Natural killer cell (primary cell): ENCODE measurements at regions not wholly inside any gene's neighbourhood (a gene's known extent, or its start where the extent isn't known, plus 50 kb on each side); places are given as distances from the start of the nearest gene placed in this dataset.

Source experiments
- ATAC-seq, 3 donors: fragments of 150-1000 bp in 2 of 3; fragments of 200-7000 bp in 1 of 3; cut with Tn5 transposase; 1 replicate in 1 of 3; 2 replicates in 2 of 3; pipeline ENCODE4 v1.10.0; 2021; ENCODE audit warnings: mild to moderate bottlenecking in 2 of 3, moderate library complexity in 2 of 3
- DNase-seq, 2 donors: peaks; one replicate each; pipeline versions ENCODE4 v3.0.0 to v3.0.0-alpha.2; 2013 to 2021; ENCODE audit warnings: mixed read lengths in 1 of 2
- H3K27ac ChIP-seq: one replicate; pipeline ENCODE4 v1.5.1; 2013; ENCODE audit warnings: mild to moderate bottlenecking, low read length
- H3K27me3 ChIP-seq: one replicate; pipeline ENCODE4 v1.6.1; 2013; ENCODE audit warnings: low read length; ENCODE audit not compliant: control insufficient read depth, insufficient read depth
- H3K36me3 ChIP-seq: one replicate; pipeline ENCODE4 v1.6.1; 2013; ENCODE audit warnings: low read length; ENCODE audit not compliant: control insufficient read depth, insufficient read depth
- H3K4me1 ChIP-seq: one replicate; pipeline ENCODE4 v1.6.1; 2013; ENCODE audit warnings: low read length; ENCODE audit not compliant: control insufficient read depth, insufficient read depth
- H3K4me3 ChIP-seq: one replicate; pipeline ENCODE4 v1.5.1; 2013; ENCODE audit warnings: low read length
- H3K9me3 ChIP-seq: one replicate; pipeline ENCODE4 v1.6.1; 2013; ENCODE audit warnings: low read length; ENCODE audit not compliant: control insufficient read depth, insufficient read depth
- H3K27ac Mint-ChIP-seq, 2 donors: one replicate each; pipeline ENCODE4 v1.8.0; 2022; ENCODE audit warnings: mild to moderate bottlenecking in 2 of 2, mixed read lengths in 2 of 2, moderate library complexity in 1 of 2
- H3K27me3 Mint-ChIP-seq, 2 donors: one replicate each; pipeline ENCODE4 v1.8.0; 2022; ENCODE audit warnings: low read depth in 2 of 2, mixed read lengths in 2 of 2
- H3K36me3 Mint-ChIP-seq: one replicate; pipeline ENCODE4 v1.8.0; 2022; ENCODE audit warnings: mixed read lengths
- H3K4me1 Mint-ChIP-seq, 2 donors: one replicate each; pipeline ENCODE4 v1.8.0; 2022; ENCODE audit warnings: mixed read lengths in 2 of 2
- H3K4me3 Mint-ChIP-seq: one replicate; pipeline ENCODE4 v1.8.0; 2022; ENCODE audit warnings: mild to moderate bottlenecking, moderate library complexity, mixed read lengths
- H3K9me3 Mint-ChIP-seq, 2 donors: one replicate each; pipeline ENCODE4 v1.8.0; 2022; ENCODE audit warnings: mixed read lengths in 2 of 2
- CTCF ChIP-seq: fragments of 200-600 bp; IDR thresholded peaks from one replicate; pipeline ENCODE4 v1.8.0; 2022; ENCODE audit warnings: antibody characterized with exemption
- WGBS: methylation state at CpG from one replicate; pipeline ENCODE4 v1.1.7; 2013; ENCODE audit warnings: missing lambda C conversion rate; ENCODE audit not compliant: insufficient coverage; 5-methylcytosine and 5-hydroxymethylcytosine counted together
- intact Hi-C: fragments of 100-400 bp; cut with micrococcal nuclease; formaldehyde crosslinking; loops from one replicate; pipeline ENCODE4 v1.14.2; 2022

DNA sequence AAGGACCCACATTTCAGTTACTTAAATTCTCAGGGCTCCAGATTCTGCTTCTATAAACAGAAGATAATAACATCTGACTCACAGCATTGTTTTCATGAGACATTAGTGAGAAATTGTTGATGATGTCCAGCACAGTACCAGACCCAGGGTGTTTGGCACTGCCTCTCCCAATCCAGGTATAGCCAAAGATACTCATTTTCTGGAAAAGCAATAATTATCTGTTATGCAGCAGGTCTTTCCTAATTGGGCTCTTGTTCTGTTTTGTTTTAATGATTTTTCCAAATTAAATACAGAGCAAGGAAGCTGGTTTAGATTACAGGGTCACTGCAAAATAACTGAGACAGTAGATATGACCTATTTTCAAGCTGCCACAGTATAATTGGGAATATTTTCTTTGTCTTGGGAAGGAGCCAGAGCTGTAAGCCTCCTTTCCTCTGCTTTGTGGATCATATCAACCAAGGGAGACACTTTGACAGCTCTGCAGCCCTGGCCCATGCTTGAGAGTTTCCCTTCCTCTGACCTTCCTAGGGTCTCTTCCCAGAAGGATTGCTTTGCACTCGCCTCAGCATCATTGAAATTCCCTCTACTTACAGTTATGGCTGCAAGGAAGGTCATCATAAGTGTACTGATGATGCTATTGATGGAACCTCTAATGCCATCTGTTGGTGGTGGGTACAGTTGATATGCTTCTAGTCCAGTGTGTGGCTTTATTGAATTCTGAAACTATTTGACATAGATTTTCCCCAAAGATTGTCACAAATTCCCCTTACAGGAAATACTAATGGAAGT is 522.4 kb upstream of the ADAMTS9 start:
- Histone ChIP-seq H3K4me1 (no peaks in the 10 kb centered on the region), H3K27me3 (no peaks in the 10 kb centered on the region), H3K36me3 (no peaks in the 10 kb centered on the region), H3K4me3 (no peak overlapping the region), H3K9me3 (peaks cover 5% of the 10 kb centered on the region), H3K27ac (no peak overlapping the region)
- no peak for ATAC-seq
- H3K9me3 Mint-ChIP-seq = peaks cover 12 to 15% of the 10 kb centered on the region in 2 donors
- H3K36me3 Mint-ChIP-seq = no peaks in the 10 kb centered on the region
- no peak for DNase-seq
- no peak for TF ChIP-seq CTCF
- intact Hi-C loops = no loop called here
- H3K4me3 Mint-ChIP-seq = no peak overlapping the region
- WGBS = 40% methylated on average over 1 of the region's 1 CpG
- H3K27ac Mint-ChIP-seq = no peak overlapping the region
- H3K4me1 Mint-ChIP-seq = no peaks in the 10 kb centered on the region
- H3K27me3 Mint-ChIP-seq = no peaks in the 10 kb centered on the region

DNA sequence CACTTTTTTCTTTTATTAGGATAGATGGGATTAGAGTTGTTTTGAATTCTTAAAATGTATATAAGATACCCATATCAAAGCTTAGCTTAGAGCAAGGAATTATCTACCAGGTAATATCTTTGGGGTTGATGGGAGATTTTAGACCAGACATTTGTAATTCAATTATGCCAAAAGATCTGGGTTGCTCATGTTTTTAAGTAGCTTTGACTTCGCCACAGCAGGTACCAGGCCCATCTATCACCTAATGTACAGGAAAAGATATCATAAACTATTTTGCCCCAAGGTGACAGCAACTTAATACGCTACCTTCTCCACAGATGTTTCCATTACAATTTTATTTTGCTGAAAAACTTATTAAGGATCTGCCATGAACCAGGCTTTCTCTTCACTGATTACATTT is 514.6 kb upstream of the ADAMTS9 start:
- no peaks in the 10 kb centered on the region for H3K36me3 Mint-ChIP-seq
- Histone ChIP-seq H3K36me3 (no peaks in the 10 kb centered on the region), H3K27ac (no peak overlapping the region), H3K4me1 (no peaks in the 10 kb centered on the region), H3K27me3 (no peaks in the 10 kb centered on the region), H3K9me3 (peaks cover 5% of the 10 kb centered on the region), H3K4me3 (no peak overlapping the region)
- DNase-seq (no peak), ATAC-seq (no peak)
- 76% methylated on average over 2 of the region's 2 CpGs for WGBS
- H3K4me1 Mint-ChIP-seq = no peaks in the 10 kb centered on the region
- intact Hi-C loops = no loop called here
- no peak overlapping the region for H3K4me3 Mint-ChIP-seq
- peaks cover 8 to 9% of the 10 kb centered on the region in 2 donors for H3K9me3 Mint-ChIP-seq
- no peaks in the 10 kb centered on the region for H3K27me3 Mint-ChIP-seq
- no peak for TF ChIP-seq CTCF
- no peak overlapping the region for H3K27ac Mint-ChIP-seq

DNA sequence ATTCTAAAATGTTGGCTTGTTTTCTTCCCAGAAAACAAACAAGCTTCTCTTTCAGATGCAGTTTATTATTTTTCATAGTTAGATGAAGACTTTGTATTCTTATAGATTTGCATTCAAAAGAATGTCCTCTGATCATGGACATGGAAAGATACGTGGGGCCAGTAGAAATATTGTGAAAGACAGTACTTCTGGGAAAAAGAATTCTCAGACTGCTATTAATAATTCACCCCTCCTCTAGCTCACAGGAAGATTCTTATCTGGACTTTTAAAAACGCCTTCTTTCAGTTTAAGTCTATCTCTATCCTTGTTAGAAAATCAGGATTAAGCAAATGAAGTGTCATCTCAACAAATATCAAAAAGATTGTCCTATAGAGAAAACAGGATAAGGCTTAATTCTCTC is 514.1 kb upstream of the ADAMTS9 start:
- Mint-ChIP-seq H3K27me3 (no peaks in the 10 kb centered on the region), H3K4me1 (no peaks in the 10 kb centered on the region), H3K36me3 (no peaks in the 10 kb centered on the region), H3K9me3 (peaks cover 9 to 11% of the 10 kb centered on the region in 2 donors), H3K27ac (no peak overlapping the region), H3K4me3 (no peak overlapping the region)
- no peak overlapping the region for H3K4me3 ChIP-seq
- intact Hi-C loops = no loop called here
- no peak for TF ChIP-seq CTCF
- no peaks in the 10 kb centered on the region for H3K36me3 ChIP-seq
- WGBS = no CpG with 5 or more reads among the region's 2 CpGs
- H3K9me3 ChIP-seq = peaks cover 5% of the 10 kb centered on the region
- no peaks in the 10 kb centered on the region for H3K4me1 ChIP-seq
- H3K27me3 ChIP-seq = no peaks in the 10 kb centered on the region
- no peak for ATAC-seq
- H3K27ac ChIP-seq = no peak overlapping the region
- DNase-seq = no peak
